ENCODE measurements at regions not wholly inside any gene's neighbourhood (a gene's known extent, or its start where the extent isn't known, plus 50 kb on each side); places are given as distances from the start of the nearest gene placed in this dataset.

DNA sequence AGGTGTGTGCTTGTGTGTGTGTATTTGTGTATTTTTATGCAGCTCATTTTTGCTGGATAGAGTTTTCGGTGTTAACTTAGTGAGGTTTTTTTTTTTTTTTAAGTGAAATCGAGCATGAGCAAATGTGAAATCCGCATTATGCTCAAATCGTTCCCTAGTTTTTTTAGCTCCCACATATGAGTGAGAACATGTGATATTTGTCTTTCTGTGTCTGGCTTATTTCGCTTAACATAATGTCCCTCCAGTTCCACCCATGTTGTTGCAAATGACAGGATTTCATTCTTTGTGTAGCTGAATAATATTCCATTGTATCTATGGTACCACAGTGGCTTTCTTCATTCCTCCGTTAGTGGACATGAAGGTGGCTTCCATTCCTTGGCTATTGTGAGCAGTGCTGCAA is 1103.3 kb upstream of the EEF2KMT start:
- Histone ChIP-seq H3K4me1 (ENCODE audit: insufficient read depth, low read length) (no peaks in the 10 kb centered on the region), H3K36me3 (ENCODE audit: insufficient read depth, low read length) (no peaks in the 10 kb centered on the region), H3K9me3 (ENCODE audit: control insufficient read depth in 1 of 2, low read length in 2 of 2) (no peaks in the 10 kb centered on the region), H3K4me3 (ENCODE audit: low read length in 2 of 2) (no peak overlapping the region), H3K27ac (ENCODE audit: low read depth, low read length) (no peak overlapping the region), H3K27me3 (ENCODE audit: insufficient read depth, low read length) (no peaks in the 10 kb centered on the region)
- ChIA-PET CTCF (ENCODE audit: partially characterized antibody) (no interaction called here), POLR2A (ENCODE audit: partially characterized antibody) (no interaction called here)
- DNase-seq, result no peak
- no peaks in the 10 kb centered on the region for H3K36me3 Mint-ChIP-seq
- intact Hi-C loops (cut with micrococcal nuclease), result no loop called here
- H3K27me3 Mint-ChIP-seq, result no peaks in the 10 kb centered on the region
- H3K4me3 Mint-ChIP-seq, result no peak overlapping the region
- no peak overlapping the region for H3K27ac Mint-ChIP-seq
- no peaks in the 10 kb centered on the region for H3K4me1 Mint-ChIP-seq
- H3K9me3 Mint-ChIP-seq, result peaks cover 5 to 22% (median 9%) of the 10 kb centered on the region in 8 donors

- Mint-ChIP-seq H3K27ac (no peak overlapping the region), H3K36me3 (no peaks in the 10 kb centered on the region), H3K9me3 (peaks cover 5 to 22% (median 9%) of the 10 kb centered on the region in 8 donors), H3K4me1 (no peaks in the 10 kb centered on the region), H3K27me3 (no peaks in the 10 kb centered on the region), H3K4me3 (no peak overlapping the region)
- Histone ChIP-seq H3K27me3 (ENCODE audit: insufficient read depth, low read length) (no peaks in the 10 kb centered on the region), H3K27ac (ENCODE audit: low read depth, low read length) (no peak overlapping the region), H3K4me3 (ENCODE audit: low read length in 2 of 2) (no peak overlapping the region), H3K9me3 (ENCODE audit: control insufficient read depth in 1 of 2, low read length in 2 of 2) (no peaks in the 10 kb centered on the region), H3K4me1 (ENCODE audit: insufficient read depth, low read length) (no peaks in the 10 kb centered on the region), H3K36me3 (ENCODE audit: insufficient read depth, low read length) (no peaks in the 10 kb centered on the region)
- DNase-seq, result no peak
- POLR2A ChIA-PET (ENCODE audit: partially characterized antibody), result no interaction called here
- intact Hi-C loops (cut with micrococcal nuclease), result no loop called here
- CTCF ChIA-PET (ENCODE audit: partially characterized antibody), result no interaction called here
These were observed 1102.7 kb upstream of the EEF2KMT start for GRCh38 chr16:6200271-6200670.

DNA sequence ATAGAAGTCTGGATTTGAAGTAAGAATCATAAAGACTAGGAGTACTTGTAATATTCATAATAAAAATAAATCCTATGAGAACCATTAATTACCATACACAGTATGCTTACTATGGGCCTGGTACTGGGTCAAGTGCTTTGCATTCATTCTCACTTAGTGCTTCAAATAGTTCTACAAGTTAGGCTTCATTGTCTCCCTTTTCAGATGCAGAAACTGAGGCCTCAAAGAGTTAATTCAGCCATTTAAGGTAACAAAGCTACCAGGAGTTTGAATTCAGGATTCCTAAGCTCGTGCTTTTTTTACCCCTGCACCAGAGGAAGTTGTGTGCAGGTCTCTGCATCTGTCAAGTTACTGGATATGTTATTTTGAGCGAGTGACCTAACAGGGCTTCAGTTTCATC is 1098.4 kb upstream of the EEF2KMT start:
- Histone ChIP-seq H3K4me1 (ENCODE audit: insufficient read depth, low read length) (no peaks in the 10 kb centered on the region), H3K27ac (ENCODE audit: low read depth, low read length) (no peak overlapping the region), H3K27me3 (ENCODE audit: insufficient read depth, low read length) (no peaks in the 10 kb centered on the region), H3K9me3 (ENCODE audit: control insufficient read depth in 1 of 2, low read length in 2 of 2) (no peaks in the 10 kb centered on the region), H3K36me3 (ENCODE audit: insufficient read depth, low read length) (no peaks in the 10 kb centered on the region), H3K4me3 (ENCODE audit: low read length in 2 of 2) (no peak overlapping the region)
- Mint-ChIP-seq H3K4me3 (no peak overlapping the region), H3K27me3 (no peaks in the 10 kb centered on the region), H3K36me3 (no peaks in the 10 kb centered on the region), H3K27ac (no peak overlapping the region), H3K4me1 (no peaks in the 10 kb centered on the region), H3K9me3 (peaks cover 7 to 26% (median 13%) of the 10 kb centered on the region in 8 donors)
- CTCF ChIA-PET (ENCODE audit: partially characterized antibody), result no interaction called here
- intact Hi-C loops (cut with micrococcal nuclease), result no loop called here
- POLR2A ChIA-PET (ENCODE audit: partially characterized antibody), result no interaction called here
- DNase-seq, result no peak

DNA sequence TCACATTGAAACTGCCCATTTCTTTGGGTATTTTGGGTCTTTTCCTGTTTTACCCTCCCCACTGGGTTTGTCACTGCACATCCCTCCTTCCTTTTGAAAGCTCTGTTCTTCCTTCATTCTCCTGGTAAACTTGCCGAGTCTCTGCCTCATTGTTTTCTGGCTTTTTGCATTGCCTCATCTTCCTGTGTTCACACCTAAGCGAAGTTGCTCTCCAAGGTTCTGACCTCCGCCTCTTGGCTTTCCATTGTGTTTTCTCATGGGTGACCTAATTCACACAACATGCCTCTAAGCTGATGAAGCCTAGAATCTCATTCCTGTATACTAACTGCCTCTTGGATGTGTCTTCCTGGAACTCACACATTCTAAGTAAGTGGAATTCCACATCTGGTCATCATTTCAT is 1096.1 kb upstream of the EEF2KMT start:
- H3K4me1 Mint-ChIP-seq, result no peaks in the 10 kb centered on the region

DNA sequence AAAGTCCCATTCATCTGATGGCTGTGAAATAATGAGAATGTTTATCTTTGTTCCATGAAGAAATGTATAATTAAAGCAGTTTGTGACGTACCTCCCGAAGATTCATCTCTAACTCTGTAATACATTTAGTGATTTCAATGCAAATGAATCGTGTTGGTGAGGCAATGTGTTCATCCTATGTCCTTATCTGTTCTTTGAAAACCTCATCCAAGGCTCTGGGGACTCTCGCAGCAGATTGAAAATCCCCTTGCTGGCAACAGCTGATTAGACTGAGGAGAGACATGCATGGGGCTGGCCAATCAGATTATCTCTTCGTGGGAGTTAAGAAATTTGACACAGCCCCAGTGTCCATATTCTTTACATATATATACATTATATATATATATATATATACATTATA is 1095.4 kb upstream of the EEF2KMT start:
- Histone ChIP-seq H3K4me3 (ENCODE audit: low read length in 2 of 2) (no peak overlapping the region), H3K36me3 (ENCODE audit: insufficient read depth, low read length) (no peaks in the 10 kb centered on the region), H3K4me1 (ENCODE audit: insufficient read depth, low read length) (no peaks in the 10 kb centered on the region), H3K27ac (ENCODE audit: low read depth, low read length) (no peak overlapping the region), H3K27me3 (ENCODE audit: insufficient read depth, low read length) (no peaks in the 10 kb centered on the region), H3K9me3 (ENCODE audit: control insufficient read depth in 1 of 2, low read length in 2 of 2) (no peaks in the 10 kb centered on the region)
- no peak overlapping the region for H3K4me3 Mint-ChIP-seq
- peaks cover 5 to 24% (median 7%) of the 10 kb centered on the region in 8 donors for H3K9me3 Mint-ChIP-seq
- DNase-seq, result no peak
- no peaks in the 10 kb centered on the region for H3K27me3 Mint-ChIP-seq
- CTCF ChIA-PET (ENCODE audit: partially characterized antibody), result no interaction called here
- no peaks in the 10 kb centered on the region for H3K36me3 Mint-ChIP-seq
- H3K4me1 Mint-ChIP-seq, result no peaks in the 10 kb centered on the region
- intact Hi-C loops (cut with micrococcal nuclease), result no loop called here
- no peak overlapping the region for H3K27ac Mint-ChIP-seq
- POLR2A ChIA-PET (ENCODE audit: partially characterized antibody), result no interaction called here

More for the DNA sequence above, 1096.1 kb upstream of the EEF2KMT start:
- H3K27ac ChIP-seq (ENCODE audit: low read depth, low read length), result no peak overlapping the region
- H3K36me3 Mint-ChIP-seq, result no peaks in the 10 kb centered on the region
- no peak overlapping the region for H3K27ac Mint-ChIP-seq
- CTCF ChIA-PET (ENCODE audit: partially characterized antibody), result no interaction called here
- no peaks in the 10 kb centered on the region for H3K27me3 ChIP-seq (ENCODE audit: insufficient read depth, low read length)
- H3K27me3 Mint-ChIP-seq, result no peaks in the 10 kb centered on the region
- no peaks in the 10 kb centered on the region for H3K9me3 ChIP-seq (ENCODE audit: control insufficient read depth in 1 of 2, low read length in 2 of 2)
- no peak for DNase-seq
- H3K36me3 ChIP-seq (ENCODE audit: insufficient read depth, low read length), result no peaks in the 10 kb centered on the region
- H3K9me3 Mint-ChIP-seq, result peaks cover 5 to 26% (median 8%) of the 10 kb centered on the region in 8 donors
- H3K4me3 Mint-ChIP-seq, result no peak overlapping the region
- POLR2A ChIA-PET (ENCODE audit: partially characterized antibody), result no interaction called here
- intact Hi-C loops (cut with micrococcal nuclease), result no loop called here
- H3K4me1 ChIP-seq (ENCODE audit: insufficient read depth, low read length), result no peaks in the 10 kb centered on the region
- no peak overlapping the region for H3K4me3 ChIP-seq (ENCODE audit: low read length in 2 of 2)

DNA sequence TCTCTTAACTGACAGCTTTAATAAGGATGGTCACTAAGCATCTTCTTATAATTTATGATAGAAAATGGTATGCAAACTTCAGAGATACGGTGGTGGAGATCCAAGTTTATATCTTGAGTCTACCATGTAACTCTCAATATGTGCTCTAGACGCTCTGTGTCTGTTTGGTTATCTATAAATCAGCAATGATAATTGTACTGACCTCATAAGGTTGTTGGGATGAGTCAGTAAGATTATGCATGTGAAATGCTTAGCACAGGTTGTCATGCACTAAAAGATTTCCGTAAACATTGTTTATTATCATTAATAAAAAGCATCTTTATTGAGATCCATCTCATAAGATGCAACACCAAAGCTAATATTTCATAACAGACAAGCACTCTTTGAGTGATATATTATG is 1094.9 kb upstream of the EEF2KMT start:
- Mint-ChIP-seq H3K27me3 (no peaks in the 10 kb centered on the region), H3K4me1 (no peaks in the 10 kb centered on the region), H3K9me3 (peaks cover 4 to 22% (median 6%) of the 10 kb centered on the region in 8 donors), H3K4me3 (no peak overlapping the region), H3K27ac (no peak overlapping the region), H3K36me3 (no peaks in the 10 kb centered on the region)
- H3K4me1 ChIP-seq (ENCODE audit: insufficient read depth, low read length), result no peaks in the 10 kb centered on the region
- no peaks in the 10 kb centered on the region for H3K27me3 ChIP-seq (ENCODE audit: insufficient read depth, low read length)
- intact Hi-C loops (cut with micrococcal nuclease), result no loop called here
- no peak for DNase-seq
- H3K36me3 ChIP-seq (ENCODE audit: insufficient read depth, low read length), result no peaks in the 10 kb centered on the region
- ChIA-PET CTCF (ENCODE audit: partially characterized antibody) (no interaction called here), POLR2A (ENCODE audit: partially characterized antibody) (no interaction called here)
- no peak overlapping the region for H3K4me3 ChIP-seq (ENCODE audit: low read length in 2 of 2)
- H3K27ac ChIP-seq (ENCODE audit: low read depth, low read length), result no peak overlapping the region
- no peaks in the 10 kb centered on the region for H3K9me3 ChIP-seq (ENCODE audit: control insufficient read depth in 1 of 2, low read length in 2 of 2)

DNA sequence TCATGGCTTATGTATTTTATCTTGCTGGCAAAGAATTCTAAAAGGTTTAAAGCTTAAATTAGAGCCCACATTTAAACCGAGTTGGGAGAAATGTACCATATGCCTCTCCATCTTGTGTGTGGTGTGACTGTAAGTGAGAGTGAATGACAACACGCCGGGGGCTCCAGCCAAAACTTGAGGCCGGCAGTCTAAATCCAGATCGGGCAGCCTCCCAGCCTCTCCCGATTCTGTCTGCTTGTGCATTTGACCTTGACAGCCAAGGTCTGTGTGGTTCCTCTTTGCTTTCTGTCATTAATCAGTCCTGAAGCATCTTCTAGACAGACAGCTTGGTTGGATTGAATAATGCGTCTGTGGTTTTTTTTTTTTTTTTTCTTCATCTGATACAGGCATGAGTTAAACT is 1093.2 kb upstream of the EEF2KMT start:
- Histone ChIP-seq H3K27me3 (ENCODE audit: insufficient read depth, low read length) (no peaks in the 10 kb centered on the region), H3K27ac (ENCODE audit: low read depth, low read length) (no peak overlapping the region), H3K4me1 (ENCODE audit: insufficient read depth, low read length) (no peaks in the 10 kb centered on the region), H3K9me3 (ENCODE audit: control insufficient read depth in 1 of 2, low read length in 2 of 2) (no peaks in the 10 kb centered on the region), H3K36me3 (ENCODE audit: insufficient read depth, low read length) (no peaks in the 10 kb centered on the region), H3K4me3 (ENCODE audit: low read length in 2 of 2) (no peak overlapping the region)
- peaks cover 2 to 16% (median 6%) of the 10 kb centered on the region in 8 donors for H3K9me3 Mint-ChIP-seq
- no peak overlapping the region for H3K27ac Mint-ChIP-seq
- ChIA-PET POLR2A (ENCODE audit: partially characterized antibody) (no interaction called here), CTCF (ENCODE audit: partially characterized antibody) (no interaction called here)
- H3K4me3 Mint-ChIP-seq, result no peak overlapping the region
- H3K27me3 Mint-ChIP-seq, result no peaks in the 10 kb centered on the region
- H3K4me1 Mint-ChIP-seq, result no peaks in the 10 kb centered on the region
- no peaks in the 10 kb centered on the region for H3K36me3 Mint-ChIP-seq
- DNase-seq, result no peak
- intact Hi-C loops (cut with micrococcal nuclease), result no loop called here

- POLR2A ChIA-PET (ENCODE audit: partially characterized antibody), result no interaction called here
- no peak overlapping the region for H3K4me3 Mint-ChIP-seq
These were observed 1091.6 kb upstream of the EEF2KMT start for GRCh38 chr16:6189216-6189615.

More at GRCh38 chr16:6189216-6189615, 1091.6 kb upstream of the EEF2KMT start:
- Histone ChIP-seq H3K36me3 (ENCODE audit: insufficient read depth, low read length) (no peaks in the 10 kb centered on the region), H3K9me3 (ENCODE audit: control insufficient read depth in 1 of 2, low read length in 2 of 2) (no peaks in the 10 kb centered on the region), H3K27me3 (ENCODE audit: insufficient read depth, low read length) (no peaks in the 10 kb centered on the region), H3K27ac (ENCODE audit: low read depth, low read length) (no peak overlapping the region), H3K4me1 (ENCODE audit: insufficient read depth, low read length) (no peaks in the 10 kb centered on the region), H3K4me3 (ENCODE audit: low read length in 2 of 2) (no peak overlapping the region)
- no peaks in the 10 kb centered on the region for H3K4me1 Mint-ChIP-seq
- intact Hi-C loops (cut with micrococcal nuclease), result loop anchor here (10.0 kb wide), 1 partner anchor 56 kb away; no protein-coding TSS in a partner anchor
- H3K27me3 Mint-ChIP-seq, result no peaks in the 10 kb centered on the region
- no peak for DNase-seq
- peaks cover 0 to 11% (median 4%) of the 10 kb centered on the region in 8 donors for H3K9me3 Mint-ChIP-seq
- no peak overlapping the region for H3K27ac Mint-ChIP-seq
- CTCF ChIA-PET (ENCODE audit: partially characterized antibody), result no interaction called here
- H3K36me3 Mint-ChIP-seq, result no peaks in the 10 kb centered on the region

Data from CD4-positive, alpha-beta memory T cell (primary cell).